Karpas-422 (cell line): ENCODE measurements at regions not wholly inside any gene's neighbourhood (a gene's known extent, or its start where the extent isn't known, plus 50 kb on each side); places are given as distances from the start of the nearest gene placed in this dataset.

ENCODE experiments used
- DNase-seq: peaks from one replicate; pipeline ENCODE4 v3.0.0-alpha.2; 2015
- H2AFZ ChIP-seq: fragments of 200-600 bp; sonication (generic); 2 replicates; pipeline ENCODE4 v1.6.1; 2014; ENCODE audit warnings: antibody characterized with exemption, low read length, mixed read lengths
- H3K27ac ChIP-seq: fragments of 200-600 bp; sonication (generic); 2 replicates; pipeline ENCODE4 v1.5.1; 2014; ENCODE audit warnings: mild to moderate bottlenecking, low read length, moderate library complexity
- H3K27me3 ChIP-seq: fragments of 200-600 bp; sonication (generic); 2 replicates; pipeline ENCODE4 v1.6.1; 2014; ENCODE audit warnings: low read length, mixed read lengths
- H3K36me3 ChIP-seq: fragments of 200-600 bp; sonication (generic); 2 replicates; pipeline ENCODE4 v1.6.1; 2014; ENCODE audit warnings: low read length, mixed read lengths; ENCODE audit not compliant: insufficient read depth
- H3K4me1 ChIP-seq: fragments of 200-600 bp; sonication (generic); 2 replicates; pipeline ENCODE4 v1.6.1; 2014; ENCODE audit warnings: mild to moderate bottlenecking, low read length, mixed read lengths
- H3K4me2 ChIP-seq: fragments of 200-600 bp; sonication (generic); 2 replicates; pipeline ENCODE4 v1.6.1; 2014; ENCODE audit warnings: low read length, low read depth, mild to moderate bottlenecking; ENCODE audit not compliant: poor library complexity, severe bottlenecking
- H3K4me3 ChIP-seq: fragments of 200-600 bp; sonication (generic); 2 replicates; pipeline ENCODE4 v1.5.1; 2014; ENCODE audit warnings: mild to moderate bottlenecking, antibody characterized with exemption, low read length, mixed read lengths
- H3K79me2 ChIP-seq: fragments of 200-600 bp; sonication (generic); 2 replicates; pipeline ENCODE4 v1.6.1; 2014; ENCODE audit warnings: mild to moderate bottlenecking, low read length, mixed read lengths
- H3K9ac ChIP-seq: fragments of 200-600 bp; sonication (generic); 2 replicates; pipeline ENCODE4 v1.6.0; 2014; ENCODE audit warnings: low read length
- H3K9me2 ChIP-seq: fragments of 200-600 bp; sonication (generic), shearing (Covaris generic); replicated peaks from 2 replicates; pipeline ENCODE4 v1.6.0; 2014; ENCODE audit warnings: mild to moderate bottlenecking, low read length, moderate library complexity; ENCODE audit not compliant: insufficient read depth
- H3K9me3 ChIP-seq: fragments of 300-700, 200-600 bp; sonication (generic); 2 replicates; pipeline ENCODE4 v1.6.1; 2014; ENCODE audit warnings: low read length, mixed read lengths
- H4K20me1 ChIP-seq: fragments of 200-600 bp; sonication (generic); 2 replicates; pipeline ENCODE4 v1.6.1; 2014; ENCODE audit warnings: mild to moderate bottlenecking, antibody characterized with exemption, low read length, low read depth; ENCODE audit not compliant: insufficient read depth

- Histone ChIP-seq H2AFZ (no peak overlapping the region), H3K27me3 (no peaks in the 10 kb centered on the region), H3K4me2 (no peak overlapping the region), H4K20me1 (no peaks in the 10 kb centered on the region), H3K79me2 (no peaks in the 10 kb centered on the region), H3K4me1 (no peaks in the 10 kb centered on the region), H3K27ac (no peak overlapping the region), H3K9me2 (no peaks in the 10 kb centered on the region), H3K9ac (no peak overlapping the region), H3K9me3 (0 out of 2 replicates have a peak, but pooled peaks cover 3% of the 10 kb centered on the region), H3K36me3 (no peaks in the 10 kb centered on the region), H3K4me3 (no peak overlapping the region)
- peak; percentile 27 for DNase-seq
Observed at GRCh38 chr7:45390731-45391130, 183.4 kb upstream of the ADCY1 start.

DNA sequence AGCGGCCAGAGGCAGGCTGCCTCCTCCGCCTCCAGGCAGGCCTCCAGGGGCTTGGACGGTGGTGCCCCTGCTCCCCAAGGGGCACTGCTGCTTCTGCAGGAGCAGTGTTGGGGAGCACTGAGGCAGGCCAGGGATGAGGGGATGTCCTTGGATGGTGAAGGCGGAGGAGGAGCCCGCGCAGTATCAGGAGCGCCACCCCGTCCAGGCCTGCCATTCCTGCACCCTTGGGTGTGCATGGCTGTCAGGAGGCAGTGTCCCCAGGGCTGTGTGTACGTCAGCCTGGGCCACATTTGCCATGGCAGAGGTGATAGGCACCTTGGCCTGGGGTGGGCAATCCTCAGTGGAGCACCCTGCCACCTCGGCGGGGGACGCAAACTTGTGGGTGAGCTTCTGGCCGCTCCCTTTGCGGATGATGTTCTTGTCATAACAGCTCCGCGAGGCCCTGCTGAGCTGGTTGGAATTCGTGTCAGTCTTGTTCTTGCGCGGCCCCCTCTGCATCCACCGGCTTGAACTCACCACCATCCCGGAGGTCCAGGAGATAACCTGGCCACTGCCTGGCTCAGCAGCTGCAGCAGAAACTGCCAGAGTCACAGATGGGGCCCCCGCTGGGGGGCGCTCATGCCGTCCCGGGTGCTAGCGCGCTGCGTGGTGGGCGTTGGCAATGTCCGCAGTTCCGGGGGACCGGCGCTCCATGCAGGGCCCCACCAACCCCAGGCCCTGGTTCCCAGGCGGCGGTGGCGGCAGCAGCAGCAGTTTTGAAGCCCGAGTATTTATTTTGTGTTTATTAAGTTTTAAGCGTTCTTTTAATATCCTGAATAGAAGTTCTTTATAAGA lies 182.3 kb upstream of the ADCY1 start:
- Histone ChIP-seq H4K20me1 (no peaks in the 10 kb centered on the region), H3K4me3 (no peak overlapping the region), H3K4me1 (no peaks in the 10 kb centered on the region), H3K27me3 (no peaks in the 10 kb centered on the region), H3K9ac (no peak overlapping the region), H3K4me2 (no peak overlapping the region), H3K36me3 (no peaks in the 10 kb centered on the region), H2AFZ (no peak overlapping the region), H3K9me3 (0 out of 2 replicates have a peak, but pooled peaks cover 3% of the 10 kb centered on the region), H3K27ac (no peak overlapping the region), H3K9me2 (no peaks in the 10 kb centered on the region), H3K79me2 (no peaks in the 10 kb centered on the region)
- DNase-seq, result peak; percentile 6

- no peak overlapping the region for H3K27ac ChIP-seq
- H3K4me3 ChIP-seq, result no peak overlapping the region
- no peaks in the 10 kb centered on the region for H3K36me3 ChIP-seq
- no peak overlapping the region for H3K9ac ChIP-seq
- no peaks in the 10 kb centered on the region for H4K20me1 ChIP-seq
- no peaks in the 10 kb centered on the region for H3K27me3 ChIP-seq
- no peak overlapping the region for H2AFZ ChIP-seq
- H3K4me1 ChIP-seq, result no peaks in the 10 kb centered on the region
- peak; percentile 11 for DNase-seq
- no peaks in the 10 kb centered on the region for H3K79me2 ChIP-seq
- 0 out of 2 replicates have a peak, but pooled peaks cover 3% of the 10 kb centered on the region for H3K9me3 ChIP-seq
- H3K4me2 ChIP-seq, result no peak overlapping the region
- no peaks in the 10 kb centered on the region for H3K9me2 ChIP-seq
Observed at GRCh38 chr7:45394117-45394708, 180.0 kb upstream of the ADCY1 start.

- Histone ChIP-seq H3K27me3 (no peaks in the 10 kb centered on the region), H3K4me1 (no peaks in the 10 kb centered on the region), H3K36me3 (no peaks in the 10 kb centered on the region), H3K9me2 (no peaks in the 10 kb centered on the region), H4K20me1 (no peaks in the 10 kb centered on the region), H3K9me3 (0 out of 2 replicates have a peak, but pooled peaks cover 2% of the 10 kb centered on the region), H3K27ac (no peak overlapping the region), H2AFZ (no peak overlapping the region), H3K4me3 (no peak overlapping the region), H3K9ac (no peak overlapping the region), H3K4me2 (no peak overlapping the region), H3K79me2 (no peaks in the 10 kb centered on the region)
- DNase-seq, result peak; percentile 11
Observed at GRCh38 chr7:45399069-45399468, 175.1 kb upstream of the ADCY1 start.

DNA sequence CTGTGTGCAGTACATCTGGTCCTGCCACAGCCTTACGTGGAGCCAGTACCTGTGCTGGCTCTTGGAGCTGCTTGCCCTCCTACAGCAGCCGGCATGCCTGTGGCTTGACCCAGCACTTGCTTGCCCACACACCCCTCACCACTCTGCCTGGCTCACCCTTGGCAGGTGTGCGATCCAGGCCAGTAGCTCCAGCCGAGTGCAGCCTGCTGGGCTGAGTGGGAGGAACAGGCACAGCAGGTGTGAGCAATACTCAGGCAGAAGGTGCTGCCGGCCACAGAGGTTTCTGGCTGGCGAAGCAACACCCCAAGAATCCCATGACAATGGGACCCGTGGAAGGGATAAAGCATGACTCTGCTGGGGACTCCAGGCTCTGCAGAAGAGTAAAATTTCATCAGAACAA lies 173.5 kb upstream of the ADCY1 start:
- Histone ChIP-seq H3K4me1 (no peaks in the 10 kb centered on the region), H2AFZ (no peak overlapping the region), H3K9me2 (no peaks in the 10 kb centered on the region), H3K9ac (no peak overlapping the region), H4K20me1 (no peaks in the 10 kb centered on the region), H3K4me2 (no peak overlapping the region), H3K79me2 (no peaks in the 10 kb centered on the region), H3K27me3 (no peaks in the 10 kb centered on the region), H3K27ac (no peak overlapping the region), H3K4me3 (no peak overlapping the region), H3K9me3 (no peaks in the 10 kb centered on the region), H3K36me3 (no peaks in the 10 kb centered on the region)
- peak; percentile 11 for DNase-seq

- H3K4me2 ChIP-seq, result no peak overlapping the region
- no peaks in the 10 kb centered on the region for H3K36me3 ChIP-seq
- H4K20me1 ChIP-seq, result no peaks in the 10 kb centered on the region
- H3K79me2 ChIP-seq, result no peaks in the 10 kb centered on the region
- no peaks in the 10 kb centered on the region for H3K4me1 ChIP-seq
- H2AFZ ChIP-seq, result no peak overlapping the region
- peak; percentile 15 for DNase-seq
- H3K9me3 ChIP-seq, result no peaks in the 10 kb centered on the region
- H3K4me3 ChIP-seq, result no peak overlapping the region
- no peak overlapping the region for H3K27ac ChIP-seq
- H3K27me3 ChIP-seq, result no peaks in the 10 kb centered on the region
- no peaks in the 10 kb centered on the region for H3K9me2 ChIP-seq
- no peak overlapping the region for H3K9ac ChIP-seq
Observed at GRCh38 chr7:45401155-45401554, 173.0 kb upstream of the ADCY1 start.

- Histone ChIP-seq H3K4me3 (no peak overlapping the region), H3K4me1 (no peaks in the 10 kb centered on the region)
Observed at GRCh38 chr7:45401851-45402250, 172.3 kb upstream of the ADCY1 start.

GRCh38 chr7:45402480-45403218 lies 171.5 kb upstream of the ADCY1 start:
- H3K27ac ChIP-seq, result no peak overlapping the region
- no peak overlapping the region for H3K4me3 ChIP-seq
- no peaks in the 10 kb centered on the region for H3K79me2 ChIP-seq
- no peaks in the 10 kb centered on the region for H3K9me3 ChIP-seq
- H3K36me3 ChIP-seq, result no peaks in the 10 kb centered on the region
- H3K9me2 ChIP-seq, result no peaks in the 10 kb centered on the region
- H3K27me3 ChIP-seq, result no peaks in the 10 kb centered on the region
- no peak overlapping the region for H3K4me2 ChIP-seq
- DNase-seq, result peak; percentile 29
- H4K20me1 ChIP-seq, result no peaks in the 10 kb centered on the region
- H2AFZ ChIP-seq, result no peak overlapping the region
- H3K4me1 ChIP-seq, result no peaks in the 10 kb centered on the region
- no peak overlapping the region for H3K9ac ChIP-seq

More at GRCh38 chr7:45401851-45402250, 172.3 kb upstream of the ADCY1 start:
- H3K79me2 ChIP-seq, result no peaks in the 10 kb centered on the region
- no peak overlapping the region for H3K27ac ChIP-seq
- H3K4me2 ChIP-seq, result no peak overlapping the region
- no peaks in the 10 kb centered on the region for H3K9me2 ChIP-seq
- H3K36me3 ChIP-seq, result no peaks in the 10 kb centered on the region
- no peaks in the 10 kb centered on the region for H3K27me3 ChIP-seq
- no peak overlapping the region for H3K9ac ChIP-seq
- H2AFZ ChIP-seq, result no peak overlapping the region
- H4K20me1 ChIP-seq, result no peaks in the 10 kb centered on the region
- H3K9me3 ChIP-seq, result no peaks in the 10 kb centered on the region
- peak; percentile 2 for DNase-seq
